ENCODE measurements at regions not wholly inside any gene's neighbourhood (a gene's known extent, or its start where the extent isn't known, plus 50 kb on each side); places are given as distances from the start of the nearest gene placed in this dataset.

DNA sequence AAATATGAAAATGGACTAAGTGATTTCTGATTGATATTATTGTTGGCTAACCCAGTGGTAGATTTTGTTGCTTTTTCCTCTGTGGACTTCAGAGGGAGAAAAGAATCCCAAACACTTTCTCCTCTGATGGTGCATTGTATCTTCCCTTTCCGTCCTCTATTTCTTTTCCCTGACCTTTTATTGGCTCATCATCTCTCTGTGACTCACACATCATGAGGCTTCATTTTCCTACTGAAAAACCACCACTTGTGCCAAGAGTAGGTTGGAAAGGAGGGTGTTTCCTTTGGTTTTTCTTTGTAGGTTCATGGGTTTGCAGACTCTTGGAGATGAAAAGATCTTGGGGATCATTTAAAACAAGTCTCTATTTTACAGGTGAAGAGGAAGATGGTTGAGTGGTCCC is 311.7 kb upstream of the JAG1 start (continued):
- TF ChIP-seq, protein P1, sequence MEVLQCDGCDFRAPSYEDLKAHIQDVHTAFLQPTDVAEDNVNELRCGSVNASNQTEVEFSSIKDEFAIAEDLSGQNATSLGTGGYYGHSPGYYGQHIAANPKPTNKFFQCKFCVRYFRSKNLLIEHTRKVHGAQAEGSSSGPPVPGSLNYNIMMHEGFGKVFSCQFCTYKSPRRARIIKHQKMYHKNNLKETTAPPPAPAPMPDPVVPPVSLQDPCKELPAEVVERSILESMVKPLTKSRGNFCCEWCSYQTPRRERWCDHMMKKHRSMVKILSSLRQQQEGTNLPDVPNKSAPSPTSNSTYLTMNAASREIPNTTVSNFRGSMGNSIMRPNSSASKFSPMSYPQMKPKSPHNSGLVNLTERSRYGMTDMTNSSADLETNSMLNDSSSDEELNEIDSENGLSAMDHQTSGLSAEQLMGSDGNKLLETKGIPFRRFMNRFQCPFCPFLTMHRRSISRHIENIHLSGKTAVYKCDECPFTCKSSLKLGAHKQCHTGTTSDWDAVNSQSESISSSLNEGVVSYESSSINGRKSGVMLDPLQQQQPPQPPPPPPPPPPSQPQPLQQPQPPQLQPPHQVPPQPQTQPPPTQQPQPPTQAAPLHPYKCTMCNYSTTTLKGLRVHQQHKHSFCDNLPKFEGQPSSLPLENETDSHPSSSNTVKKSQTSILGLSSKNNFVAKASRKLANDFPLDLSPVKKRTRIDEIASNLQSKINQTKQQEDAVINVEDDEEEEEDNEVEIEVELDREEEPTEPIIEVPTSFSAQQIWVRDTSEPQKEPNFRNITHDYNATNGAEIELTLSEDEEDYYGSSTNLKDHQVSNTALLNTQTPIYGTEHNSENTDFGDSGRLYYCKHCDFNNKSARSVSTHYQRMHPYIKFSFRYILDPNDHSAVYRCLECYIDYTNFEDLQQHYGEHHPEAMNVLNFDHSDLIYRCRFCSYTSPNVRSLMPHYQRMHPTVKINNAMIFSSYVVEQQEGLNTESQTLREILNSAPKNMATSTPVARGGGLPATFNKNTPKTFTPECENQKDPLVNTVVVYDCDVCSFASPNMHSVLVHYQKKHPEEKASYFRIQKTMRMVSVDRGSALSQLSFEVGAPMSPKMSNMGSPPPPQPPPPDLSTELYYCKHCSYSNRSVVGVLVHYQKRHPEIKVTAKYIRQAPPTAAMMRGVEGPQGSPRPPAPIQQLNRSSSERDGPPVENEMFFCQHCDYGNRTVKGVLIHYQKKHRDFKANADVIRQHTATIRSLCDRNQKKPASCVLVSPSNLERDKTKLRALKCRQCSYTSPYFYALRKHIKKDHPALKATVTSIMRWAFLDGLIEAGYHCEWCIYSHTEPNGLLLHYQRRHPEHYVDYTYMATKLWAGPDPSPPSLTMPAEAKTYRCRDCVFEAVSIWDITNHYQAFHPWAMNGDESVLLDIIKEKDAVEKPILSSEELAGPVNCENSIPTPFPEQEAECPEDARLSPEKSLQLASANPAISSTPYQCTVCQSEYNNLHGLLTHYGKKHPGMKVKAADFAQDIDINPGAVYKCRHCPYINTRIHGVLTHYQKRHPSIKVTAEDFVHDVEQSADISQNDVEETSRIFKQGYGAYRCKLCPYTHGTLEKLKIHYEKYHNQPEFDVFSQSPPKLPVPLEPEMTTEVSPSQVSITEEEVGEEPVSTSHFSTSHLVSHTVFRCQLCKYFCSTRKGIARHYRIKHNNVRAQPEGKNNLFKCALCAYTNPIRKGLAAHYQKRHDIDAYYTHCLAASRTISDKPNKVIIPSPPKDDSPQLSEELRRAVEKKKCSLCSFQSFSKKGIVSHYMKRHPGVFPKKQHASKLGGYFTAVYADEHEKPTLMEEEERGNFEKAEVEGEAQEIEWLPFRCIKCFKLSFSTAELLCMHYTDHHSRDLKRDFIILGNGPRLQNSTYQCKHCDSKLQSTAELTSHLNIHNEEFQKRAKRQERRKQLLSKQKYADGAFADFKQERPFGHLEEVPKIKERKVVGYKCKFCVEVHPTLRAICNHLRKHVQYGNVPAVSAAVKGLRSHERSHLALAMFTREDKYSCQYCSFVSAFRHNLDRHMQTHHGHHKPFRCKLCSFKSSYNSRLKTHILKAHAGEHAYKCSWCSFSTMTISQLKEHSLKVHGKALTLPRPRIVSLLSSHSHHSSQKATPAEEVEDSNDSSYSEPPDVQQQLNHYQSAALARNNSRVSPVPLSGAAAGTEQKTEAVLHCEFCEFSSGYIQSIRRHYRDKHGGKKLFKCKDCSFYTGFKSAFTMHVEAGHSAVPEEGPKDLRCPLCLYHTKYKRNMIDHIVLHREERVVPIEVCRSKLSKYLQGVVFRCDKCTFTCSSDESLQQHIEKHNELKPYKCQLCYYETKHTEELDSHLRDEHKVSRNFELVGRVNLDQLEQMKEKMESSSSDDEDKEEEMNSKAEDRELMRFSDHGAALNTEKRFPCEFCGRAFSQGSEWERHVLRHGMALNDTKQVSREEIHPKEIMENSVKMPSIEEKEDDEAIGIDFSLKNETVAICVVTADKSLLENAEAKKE (CRISPR knock-in tag; IDR thresholded peaks at IDR 0.05): no peak
- TF ChIP-seq STAT1 (IDR thresholded peaks at IDR 0.05; ENCODE audit: unreplicated experiment): no peak
- TF ChIP-seq ZNF114 (CRISPR knock-in tag; IDR thresholded peaks at IDR 0.05): no peak
- TF ChIP-seq REST (IDR thresholded peaks at IDR 0.05; ENCODE audit: unreplicated experiment): no peak
- no peak for TF ChIP-seq POLR2AphosphoS5 (IDR thresholded peaks at IDR 0.05; ENCODE audit: low read depth)
- TF ChIP-seq, protein P2, sequence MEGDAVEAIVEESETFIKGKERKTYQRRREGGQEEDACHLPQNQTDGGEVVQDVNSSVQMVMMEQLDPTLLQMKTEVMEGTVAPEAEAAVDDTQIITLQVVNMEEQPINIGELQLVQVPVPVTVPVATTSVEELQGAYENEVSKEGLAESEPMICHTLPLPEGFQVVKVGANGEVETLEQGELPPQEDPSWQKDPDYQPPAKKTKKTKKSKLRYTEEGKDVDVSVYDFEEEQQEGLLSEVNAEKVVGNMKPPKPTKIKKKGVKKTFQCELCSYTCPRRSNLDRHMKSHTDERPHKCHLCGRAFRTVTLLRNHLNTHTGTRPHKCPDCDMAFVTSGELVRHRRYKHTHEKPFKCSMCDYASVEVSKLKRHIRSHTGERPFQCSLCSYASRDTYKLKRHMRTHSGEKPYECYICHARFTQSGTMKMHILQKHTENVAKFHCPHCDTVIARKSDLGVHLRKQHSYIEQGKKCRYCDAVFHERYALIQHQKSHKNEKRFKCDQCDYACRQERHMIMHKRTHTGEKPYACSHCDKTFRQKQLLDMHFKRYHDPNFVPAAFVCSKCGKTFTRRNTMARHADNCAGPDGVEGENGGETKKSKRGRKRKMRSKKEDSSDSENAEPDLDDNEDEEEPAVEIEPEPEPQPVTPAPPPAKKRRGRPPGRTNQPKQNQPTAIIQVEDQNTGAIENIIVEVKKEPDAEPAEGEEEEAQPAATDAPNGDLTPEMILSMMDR (conservative IDR thresholded peaks at IDR 0.05; ENCODE audit: low read depth in 2 of 2): no peak
- no peak for TF ChIP-seq CREB1 (CRISPR knock-in tag; IDR thresholded peaks at IDR 0.05; ENCODE audit: low read depth)

All from GM23338 (cell line).